OCI-LY3 (cell line): ENCODE measurements at regions not wholly inside any gene's neighbourhood (a gene's known extent, or its start where the extent isn't known, plus 50 kb on each side); places are given as distances from the start of the nearest gene placed in this dataset.

ENCODE experiments used
- H2AFZ ChIP-seq: fragments of 200-600, 300-600 bp; shearing (Covaris generic); 2 replicates; pipeline ENCODE4 v1.6.0; 2014; ENCODE audit warnings: antibody characterized with exemption, low read depth, low read length
- H3K27ac ChIP-seq: fragments of 200-600, 300-600 bp; sonication (generic); 2 replicates; pipeline ENCODE4 v1.5.1; 2014; ENCODE audit warnings: mild to moderate bottlenecking, low read length, moderate library complexity, mixed read lengths
- H3K27me3 ChIP-seq: fragments of 200-600, 300-600 bp; sonication (generic); 2 replicates; pipeline ENCODE4 v1.6.1; 2014; ENCODE audit warnings: low read depth, low read length, mixed read lengths
- H3K36me3 ChIP-seq: fragments of 200-600, 300-600 bp; sonication (generic); replicated peaks from 2 replicates; pipeline ENCODE3; 2014; ENCODE audit warnings: low read depth, low read length, mixed read lengths
- H3K4me1 ChIP-seq: fragments of 300-600, 200-600 bp; sonication (generic); 2 replicates; pipeline ENCODE4 v1.6.1; 2014; ENCODE audit warnings: low read length, mixed read lengths
- H3K4me2 ChIP-seq: fragments of 200-600, 300-600 bp; sonication (generic); 2 replicates; pipeline ENCODE4 v1.6.1; 2014; ENCODE audit warnings: low read length, mixed read lengths
- H3K4me3 ChIP-seq: fragments of 300-600, 200-600 bp; sonication (generic); 2 replicates; pipeline ENCODE4 v1.5.1; 2014; ENCODE audit warnings: antibody characterized with exemption, mild to moderate bottlenecking, low read length, moderate library complexity
- H3K79me2 ChIP-seq: fragments of 300-600, 200-600 bp; shearing (Covaris generic); 2 replicates; pipeline ENCODE4 v1.6.1; 2014; ENCODE audit warnings: mild to moderate bottlenecking, low read length, mixed read lengths
- H3K9ac ChIP-seq: fragments of 300-600, 200-600 bp; shearing (Covaris generic); 2 replicates; pipeline ENCODE4 v1.6.0; 2014; ENCODE audit warnings: mild to moderate bottlenecking, low read length, moderate library complexity
- H3K9me3 ChIP-seq: fragments of 200-600, 300-600 bp; shearing (Covaris generic); 2 replicates; pipeline ENCODE4 v1.6.1; 2014; ENCODE audit warnings: low read length, mixed read lengths; ENCODE audit not compliant: insufficient read depth
- H4K20me1 ChIP-seq: fragments of 200-600, 300-600 bp; sonication (generic); 2 replicates; pipeline ENCODE4 v1.6.1; 2016; ENCODE audit warnings: low read length, mixed read lengths; ENCODE audit not compliant: insufficient read depth
- CTCF ChIP-seq: fragments of 200-600, 300-600 bp; sonication (generic); IDR thresholded peaks from 2 replicates; pipeline ENCODE4 v1.5.1; 2014; ENCODE audit warnings: antibody characterized with exemption, low read length, low read depth
- EZH2phosphoT487 ChIP-seq: fragments of 200-600 bp; shearing (Covaris generic); IDR thresholded peaks from 2 replicates; pipeline ENCODE4 v1.6.1; 2018; ENCODE audit warnings: antibody characterized with exemption, mixed run types, low read depth

GRCh38 chr3:31412832-31413231 is 119.9 kb upstream of the STT3B start:
- Histone ChIP-seq H3K36me3 (no peaks in the 10 kb centered on the region), H3K27ac (no peak overlapping the region), H3K9ac (no peak overlapping the region), H2AFZ (no peak overlapping the region), H3K79me2 (no peaks in the 10 kb centered on the region), H3K4me2 (no peak overlapping the region), H3K9me3 (no peaks in the 10 kb centered on the region), H3K4me1 (no peaks in the 10 kb centered on the region), H3K4me3 (no peak overlapping the region), H4K20me1 (no peaks in the 10 kb centered on the region), H3K27me3 (no peaks in the 10 kb centered on the region)
- TF ChIP-seq EZH2phosphoT487 (no peak), CTCF (no peak)

GRCh38 chr3:31413515-31413914 is 119.2 kb upstream of the STT3B start:
- Histone ChIP-seq H3K4me1 (no peaks in the 10 kb centered on the region), H3K9me3 (no peaks in the 10 kb centered on the region), H3K27ac (no peak overlapping the region), H3K9ac (no peak overlapping the region), H4K20me1 (no peaks in the 10 kb centered on the region), H3K36me3 (no peaks in the 10 kb centered on the region), H3K4me3 (no peak overlapping the region), H2AFZ (no peak overlapping the region), H3K79me2 (no peaks in the 10 kb centered on the region), H3K4me2 (no peak overlapping the region), H3K27me3 (no peaks in the 10 kb centered on the region)
- TF ChIP-seq EZH2phosphoT487 (no peak), CTCF (no peak)

DNA sequence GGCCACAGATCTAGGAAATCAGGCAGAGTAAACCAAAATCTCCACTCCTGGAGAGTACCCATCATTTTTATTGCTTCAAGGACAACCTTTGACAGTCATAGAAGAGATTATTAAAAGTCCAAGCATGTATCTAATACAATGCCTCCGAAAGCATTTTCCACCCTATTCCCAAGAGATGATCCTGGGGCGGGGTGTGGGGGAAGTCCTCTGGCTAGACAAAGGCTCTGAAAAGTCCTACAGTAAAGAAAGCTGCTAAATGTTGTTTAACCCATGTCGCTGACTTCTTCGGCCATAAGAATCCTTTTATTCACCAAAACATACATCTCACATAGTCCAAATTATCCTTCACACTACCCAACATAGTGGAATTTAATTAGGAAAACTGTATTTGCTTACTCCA is 115.7 kb upstream of the STT3B start:
- H3K27me3 ChIP-seq, result no peaks in the 10 kb centered on the region
- H3K4me3 ChIP-seq, result no peak overlapping the region
- H3K79me2 ChIP-seq, result no peaks in the 10 kb centered on the region
- H3K36me3 ChIP-seq, result no peaks in the 10 kb centered on the region
- no peaks in the 10 kb centered on the region for H3K4me1 ChIP-seq
- H3K27ac ChIP-seq, result no peak overlapping the region
- no peaks in the 10 kb centered on the region for H4K20me1 ChIP-seq
- H3K9ac ChIP-seq, result no peak overlapping the region
- H3K4me2 ChIP-seq, result no peak overlapping the region
- TF ChIP-seq CTCF (no peak), EZH2phosphoT487 (no peak)
- H3K9me3 ChIP-seq, result no peaks in the 10 kb centered on the region
- H2AFZ ChIP-seq, result no peak overlapping the region

GRCh38 chr3:31417486-31417885 is 115.2 kb upstream of the STT3B start:
- no peaks in the 10 kb centered on the region for H3K79me2 ChIP-seq
- no peak overlapping the region for H3K27ac ChIP-seq
- H3K36me3 ChIP-seq, result no peaks in the 10 kb centered on the region
- H3K4me1 ChIP-seq, result no peaks in the 10 kb centered on the region
- H3K4me2 ChIP-seq, result no peak overlapping the region
- TF ChIP-seq EZH2phosphoT487, result no peak
- no peak for TF ChIP-seq CTCF
- H3K9me3 ChIP-seq, result no peaks in the 10 kb centered on the region
- no peak overlapping the region for H2AFZ ChIP-seq
- H3K4me3 ChIP-seq, result no peak overlapping the region
- no peaks in the 10 kb centered on the region for H4K20me1 ChIP-seq
- H3K27me3 ChIP-seq, result no peaks in the 10 kb centered on the region
- no peak overlapping the region for H3K9ac ChIP-seq
